ENCODE measurements at regions not wholly inside any gene's neighbourhood (a gene's known extent, or its start where the extent isn't known, plus 50 kb on each side); places are given as distances from the start of the nearest gene placed in this dataset.

GRCh38 chr12:92295523-92295922 is 149.9 kb upstream of the BTG1 start:
- H3K9ac ChIP-seq (ENCODE audit: low read length) = no peak overlapping the region
- DNase-seq = no peak
- H3K4me3 ChIP-seq (ENCODE audit: low read length) = no peak overlapping the region
- no peak overlapping the region for H2AFZ ChIP-seq (ENCODE audit: low read length)
- no peak for TF ChIP-seq CTCF (IDR thresholded peaks at IDR 0.05; ENCODE audit: low read length)
- no peak for TF ChIP-seq EZH2 (optimal IDR thresholded peaks at IDR 0.05; ENCODE audit: low read depth, low read length)
- no peak for TF ChIP-seq EZH2phosphoT487 (IDR thresholded peaks at IDR 0.05; ENCODE audit: low read length)
- H3K4me2 ChIP-seq (ENCODE audit: low read depth, low read length) = no peak overlapping the region
- H3K27ac ChIP-seq (ENCODE audit: low read length) = no peak overlapping the region
- H3K9me2 ChIP-seq (replicated peaks; ENCODE audit: insufficient read depth, low read length) = no peaks in the 10 kb centered on the region
- no peaks in the 10 kb centered on the region for H3K79me2 ChIP-seq (ENCODE audit: low read length)
- H3K9me3 ChIP-seq (replicated peaks; ENCODE audit: insufficient read depth, low read length) = no peaks in the 10 kb centered on the region
- no peaks in the 10 kb centered on the region for H3K36me3 ChIP-seq (replicated peaks; ENCODE audit: insufficient read depth, low read length)
- no peaks in the 10 kb centered on the region for H3K27me3 ChIP-seq (replicated peaks; ENCODE audit: insufficient read depth, low read length)
- no peaks in the 10 kb centered on the region for H3F3A ChIP-seq (ENCODE audit: insufficient read depth, low read length)
- no peaks in the 10 kb centered on the region for H4K20me1 ChIP-seq (ENCODE audit: insufficient read depth, low read length)
- H3K4me1 ChIP-seq (ENCODE audit: low read length) = no peaks in the 10 kb centered on the region

- no peak for DNase-seq
These were observed 149.2 kb upstream of the BTG1 start for GRCh38 chr12:92294676-92295440.

GRCh38 chr12:92292016-92292415 is 146.4 kb upstream of the BTG1 start:
- Histone ChIP-seq H3K9me3 (replicated peaks; ENCODE audit: insufficient read depth, low read length) (no peaks in the 10 kb centered on the region), H3K79me2 (ENCODE audit: low read length) (no peaks in the 10 kb centered on the region), H3K9me2 (replicated peaks; ENCODE audit: insufficient read depth, low read length) (no peaks in the 10 kb centered on the region), H3K4me1 (ENCODE audit: low read length) (no peaks in the 10 kb centered on the region), H3K27me3 (replicated peaks; ENCODE audit: insufficient read depth, low read length) (no peaks in the 10 kb centered on the region), H3K4me2 (ENCODE audit: low read depth, low read length) (no peak overlapping the region), H3K9ac (ENCODE audit: low read length) (no peak overlapping the region), H3F3A (ENCODE audit: insufficient read depth, low read length) (no peaks in the 10 kb centered on the region), H4K20me1 (ENCODE audit: insufficient read depth, low read length) (no peaks in the 10 kb centered on the region), H2AFZ (ENCODE audit: low read length) (no peak overlapping the region), H3K36me3 (replicated peaks; ENCODE audit: insufficient read depth, low read length) (no peaks in the 10 kb centered on the region), H3K4me3 (ENCODE audit: low read length) (no peak overlapping the region), H3K27ac (ENCODE audit: low read length) (no peak overlapping the region)
- no peak for DNase-seq
- no peak for TF ChIP-seq EZH2phosphoT487 (IDR thresholded peaks at IDR 0.05; ENCODE audit: low read length)
- TF ChIP-seq CTCF (IDR thresholded peaks at IDR 0.05; ENCODE audit: low read length) = no peak
- TF ChIP-seq EZH2 (optimal IDR thresholded peaks at IDR 0.05; ENCODE audit: low read depth, low read length) = no peak

More at GRCh38 chr12:92294676-92295440, 149.2 kb upstream of the BTG1 start:
- no peaks in the 10 kb centered on the region for H3K79me2 ChIP-seq (ENCODE audit: low read length)
- no peak for TF ChIP-seq EZH2 (optimal IDR thresholded peaks at IDR 0.05; ENCODE audit: low read depth, low read length)
- no peak for TF ChIP-seq EZH2phosphoT487 (IDR thresholded peaks at IDR 0.05; ENCODE audit: low read length)
- TF ChIP-seq CTCF (IDR thresholded peaks at IDR 0.05; ENCODE audit: low read length) = no peak
- H3F3A ChIP-seq (ENCODE audit: insufficient read depth, low read length) = no peaks in the 10 kb centered on the region
- H3K9me2 ChIP-seq (replicated peaks; ENCODE audit: insufficient read depth, low read length) = no peaks in the 10 kb centered on the region
- no peaks in the 10 kb centered on the region for H3K4me1 ChIP-seq (ENCODE audit: low read length)
- H3K4me2 ChIP-seq (ENCODE audit: low read depth, low read length) = no peak overlapping the region
- H4K20me1 ChIP-seq (ENCODE audit: insufficient read depth, low read length) = no peaks in the 10 kb centered on the region
- no peak overlapping the region for H2AFZ ChIP-seq (ENCODE audit: low read length)
- no peak overlapping the region for H3K9ac ChIP-seq (ENCODE audit: low read length)
- H3K27ac ChIP-seq (ENCODE audit: low read length) = no peak overlapping the region
- H3K4me3 ChIP-seq (ENCODE audit: low read length) = no peak overlapping the region
- no peaks in the 10 kb centered on the region for H3K9me3 ChIP-seq (replicated peaks; ENCODE audit: insufficient read depth, low read length)
- no peaks in the 10 kb centered on the region for H3K27me3 ChIP-seq (replicated peaks; ENCODE audit: insufficient read depth, low read length)
- H3K36me3 ChIP-seq (replicated peaks; ENCODE audit: insufficient read depth, low read length) = no peaks in the 10 kb centered on the region
